NCI-H2171 treated with DMSO at 0.1 percent for 48 hours (cell line): ENCODE measurements at regions not wholly inside any gene's neighbourhood (a gene's known extent, or its start where the extent isn't known, plus 50 kb on each side); places are given as distances from the start of the nearest gene placed in this dataset.

Source experiments
- DNase-seq: peaks from one replicate; lab custom pipeline; 2025; lab: John Stamatoyannopoulos, UW

DNA sequence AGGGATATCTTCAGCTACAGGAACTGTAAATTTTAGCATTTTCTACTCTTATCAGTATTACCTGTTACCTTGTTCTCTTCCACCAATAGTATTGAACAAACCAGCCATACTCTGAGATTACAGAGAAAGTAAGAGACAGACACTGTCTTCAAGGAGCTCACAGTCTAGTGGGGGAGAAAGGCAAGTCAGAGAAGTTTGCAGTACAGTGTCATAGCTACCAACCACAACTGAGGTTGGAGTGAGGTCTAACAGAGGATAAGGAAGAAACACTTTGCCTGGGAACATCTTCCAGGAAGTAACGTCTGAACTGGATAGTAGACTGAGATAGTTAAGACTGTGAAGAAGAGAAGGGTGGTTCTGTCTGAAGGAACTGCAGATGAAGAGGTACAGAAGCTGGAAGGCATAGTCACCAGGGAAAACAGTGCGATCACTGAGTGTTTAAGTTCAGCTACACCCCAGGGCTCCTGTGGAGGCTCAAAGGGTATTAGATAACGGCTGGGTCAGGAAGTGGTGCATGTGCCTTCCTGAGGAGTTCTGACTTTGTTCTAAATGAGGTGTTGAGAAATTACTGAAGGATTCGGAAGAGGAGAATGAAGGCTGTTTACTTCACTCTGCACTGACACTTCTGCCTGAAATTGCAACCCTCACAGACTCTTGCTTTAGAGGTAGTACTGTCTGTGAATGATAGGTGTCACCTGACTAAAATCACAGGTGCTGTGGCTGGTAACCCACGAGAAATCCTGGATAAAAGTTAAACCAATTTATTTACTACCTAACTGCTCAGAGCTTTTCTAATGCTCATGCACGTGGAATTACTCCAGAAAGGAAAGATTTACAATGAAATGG, 841.6 kb downstream of the MAT2B start:
- DNase-seq: no peak

DNA sequence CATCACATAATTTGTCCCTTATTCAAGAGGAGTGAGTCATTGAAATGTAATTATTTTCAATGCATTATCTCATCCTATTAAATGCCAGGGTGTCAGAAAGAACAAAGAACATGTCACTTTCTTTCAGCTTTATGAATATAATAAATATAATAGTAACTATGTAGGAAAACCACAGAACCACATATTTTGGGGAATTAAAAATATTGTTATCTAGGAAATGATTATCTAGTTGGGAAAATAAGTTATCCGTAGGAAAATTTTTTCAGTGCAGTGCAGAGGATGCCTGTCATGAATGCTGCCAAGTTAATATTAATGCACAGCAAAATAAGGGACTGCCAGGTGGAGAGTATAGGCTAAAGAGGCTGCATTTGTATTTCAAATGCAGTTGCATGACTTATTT, 844.8 kb downstream of the MAT2B start:
- no peak for DNase-seq

DNA sequence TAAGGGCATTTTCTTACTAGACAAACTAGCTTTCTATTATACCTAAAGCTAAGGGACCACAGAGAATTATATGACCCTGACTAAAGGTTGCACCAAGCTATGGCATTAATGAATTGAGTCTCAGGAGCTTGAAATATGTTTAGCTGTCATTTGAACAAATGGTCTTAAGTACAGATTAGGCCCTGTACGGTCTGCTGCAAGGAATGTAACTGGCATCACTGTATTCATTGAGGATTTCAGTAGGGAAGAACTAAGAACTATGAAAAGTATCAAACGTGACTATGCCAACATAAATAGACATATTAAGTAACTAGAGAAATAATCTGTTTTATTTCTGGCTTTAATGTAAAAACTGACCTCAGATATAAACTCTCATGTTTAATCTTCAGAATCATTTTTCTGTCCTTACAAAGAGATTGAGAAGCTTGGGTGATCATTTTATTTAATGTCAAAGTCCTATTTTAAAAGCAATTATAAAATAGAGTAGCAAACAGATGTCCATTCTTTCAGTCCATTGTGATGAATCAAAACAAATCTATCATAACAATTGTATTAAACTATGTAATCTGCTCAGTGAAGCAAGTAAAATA, 845.9 kb downstream of the MAT2B start:
- DNase-seq: no peak

GRCh38 chr5:164352695-164353094, 847.3 kb downstream of the MAT2B start:
- no peak for DNase-seq

GRCh38 chr5:164353155-164353554, 847.7 kb downstream of the MAT2B start:
- no peak for DNase-seq

DNA sequence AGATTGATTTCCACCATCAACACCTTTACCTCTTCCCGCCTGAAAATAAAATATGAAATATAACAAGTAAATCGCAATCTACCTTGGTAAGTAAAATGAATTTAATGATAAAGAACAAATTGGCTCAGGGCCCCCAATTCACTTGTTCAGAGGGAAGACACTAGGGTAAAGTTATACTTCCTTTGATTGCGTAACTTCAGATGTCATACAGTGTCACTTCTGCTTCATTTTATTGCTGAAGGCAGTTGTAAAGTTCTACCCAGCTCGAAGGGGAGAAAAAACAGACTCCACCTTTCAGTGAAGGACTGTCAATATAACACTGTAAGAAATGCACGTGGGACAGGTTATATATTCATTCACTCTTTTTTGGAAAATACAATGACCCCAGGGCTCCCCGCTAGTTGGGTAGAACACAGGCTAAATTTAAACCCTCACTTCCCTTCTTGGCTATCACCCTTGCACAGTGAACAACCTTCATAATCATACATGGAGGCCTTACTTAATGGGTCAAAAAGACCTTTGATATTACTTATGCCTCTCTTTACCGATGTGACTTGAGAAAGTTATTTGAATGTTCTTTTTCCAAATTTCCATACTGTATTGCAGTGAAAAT, 848.8 kb downstream of the MAT2B start:
- no peak for DNase-seq

DNA sequence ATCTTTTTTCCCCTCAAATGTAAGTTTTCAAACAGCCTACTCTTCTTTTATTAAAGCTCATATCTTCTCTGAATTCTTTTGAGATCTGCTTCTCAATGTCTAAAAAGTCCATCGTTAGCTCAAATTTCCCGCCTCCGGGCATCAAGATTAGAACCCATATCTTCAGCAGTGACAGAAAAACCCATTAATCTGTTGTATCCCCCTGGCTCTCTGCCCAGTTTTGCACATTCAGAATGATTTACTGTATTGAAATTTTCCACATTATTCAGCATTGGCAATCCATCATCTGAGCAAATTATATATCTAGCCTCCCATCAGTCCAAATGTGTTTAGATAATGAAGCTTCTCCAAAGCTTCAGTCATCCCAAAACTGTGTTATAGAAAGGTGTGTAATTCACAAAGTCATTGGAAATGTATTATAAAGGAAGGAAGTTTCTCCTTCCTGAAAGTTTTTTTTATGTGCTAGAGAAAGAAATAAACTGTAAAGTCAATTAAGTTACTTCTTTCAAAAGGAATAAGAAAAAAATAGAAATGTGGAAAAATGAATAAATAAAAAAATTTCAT, 849.9 kb downstream of the MAT2B start:
- no peak for DNase-seq

- no peak for DNase-seq
Observed at GRCh38 chr5:164356790-164357189, 851.4 kb downstream of the MAT2B start.

DNA sequence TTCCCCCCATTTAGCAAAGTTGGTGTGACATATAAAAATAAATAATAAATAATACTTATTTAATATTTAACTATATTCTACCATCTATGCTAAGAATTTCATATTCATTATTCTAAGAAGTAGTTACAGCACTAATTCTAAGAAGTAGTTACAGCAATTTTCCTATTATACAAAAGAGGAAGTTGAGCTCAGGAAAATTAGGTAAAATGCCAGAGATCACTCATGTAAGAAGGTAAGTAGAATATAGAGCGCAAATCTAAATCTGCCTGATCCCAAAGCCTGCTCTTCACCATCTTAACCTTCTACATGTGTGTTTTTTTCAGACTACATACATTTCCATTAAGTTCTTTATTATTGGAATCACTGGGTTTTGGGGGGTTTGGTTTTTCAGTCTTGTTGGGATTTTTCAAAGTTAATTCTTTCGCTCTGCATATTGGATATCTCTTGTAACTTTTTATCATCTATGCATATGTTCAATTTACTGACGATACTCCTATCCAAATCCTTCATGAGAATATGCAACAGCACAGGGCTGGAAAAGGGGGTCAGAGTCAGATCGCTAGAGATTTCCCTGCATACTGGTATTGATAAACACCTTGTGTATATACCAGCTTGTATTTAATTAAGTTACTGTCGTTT, 852.1 kb downstream of the MAT2B start:
- DNase-seq: no peak

DNA sequence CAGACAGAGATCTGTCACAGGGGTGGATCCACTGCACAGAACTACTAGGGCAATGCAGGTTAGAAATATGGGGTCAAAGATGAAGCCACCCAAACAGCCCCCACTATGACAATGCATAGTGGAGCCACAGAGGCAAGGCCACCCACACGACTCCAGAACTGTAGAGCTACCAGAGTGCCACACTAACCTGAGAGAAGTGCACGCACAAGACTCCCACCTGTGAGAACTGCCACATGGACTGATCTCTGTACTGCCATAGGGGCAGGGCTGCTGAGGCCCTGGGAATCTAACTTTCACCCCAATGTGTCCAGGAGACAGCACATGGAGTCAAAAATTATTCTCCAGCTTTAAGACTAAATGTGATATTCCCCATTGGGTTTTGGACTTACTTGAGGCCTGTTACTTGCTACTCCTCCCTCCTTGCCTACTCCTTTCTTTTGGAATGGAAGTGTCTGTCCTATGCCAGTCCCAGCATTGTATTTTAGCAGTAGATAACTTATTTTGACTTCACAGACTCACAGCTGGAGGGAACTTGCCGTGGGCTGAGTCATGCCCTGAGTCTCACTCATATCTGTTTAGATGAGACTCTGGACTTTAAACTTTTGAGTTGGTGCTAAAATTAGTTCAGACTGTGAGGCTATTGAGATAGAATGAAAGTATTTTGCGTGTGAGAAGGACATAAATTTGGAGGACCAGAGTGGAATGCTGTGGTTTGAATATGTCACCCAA, 853.3 kb downstream of the MAT2B start:
- DNase-seq: no peak

- DNase-seq: no peak
Observed at GRCh38 chr5:164359260-164360255, 854.1 kb downstream of the MAT2B start.

DNA sequence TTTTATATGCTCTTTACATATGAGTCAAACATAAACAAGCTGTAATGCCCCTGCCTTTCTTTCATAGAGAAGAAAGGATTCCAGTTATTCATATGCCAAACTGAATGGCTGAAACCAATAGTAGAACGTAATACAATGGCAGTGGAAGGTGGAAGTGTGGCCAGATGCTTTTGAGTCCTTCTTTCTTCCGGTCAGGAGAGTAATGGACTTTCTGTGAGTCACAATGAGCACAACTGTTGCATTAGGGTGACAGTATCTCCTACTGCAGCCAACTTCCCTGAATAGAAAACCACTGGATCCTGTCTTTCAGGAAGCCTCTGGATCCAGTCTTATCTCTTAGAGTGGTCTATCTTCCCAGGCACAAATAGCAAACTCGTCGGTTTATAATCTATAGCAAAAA, 855.2 kb downstream of the MAT2B start:
- no peak for DNase-seq

- DNase-seq: no peak
Observed at GRCh38 chr5:164361986-164362385, 856.6 kb downstream of the MAT2B start.

- DNase-seq: no peak
Observed at GRCh38 chr5:164362835-164363234, 857.4 kb downstream of the MAT2B start.

GRCh38 chr5:164364237-164365208, 859.1 kb downstream of the MAT2B start:
- no peak for DNase-seq

- DNase-seq: no peak
Observed at GRCh38 chr5:164370841-164371240, 865.4 kb downstream of the MAT2B start.

- no peak for DNase-seq
Observed at GRCh38 chr5:164372892-164373291, 867.5 kb downstream of the MAT2B start.

GRCh38 chr5:164373876-164374275, 868.5 kb downstream of the MAT2B start:
- DNase-seq: no peak

GRCh38 chr5:164375051-164375450, 869.6 kb downstream of the MAT2B start:
- DNase-seq: no peak
